ENCODE measurements at regions not wholly inside any gene's neighbourhood (a gene's known extent, or its start where the extent isn't known, plus 50 kb on each side); places are given as distances from the start of the nearest gene placed in this dataset.

GRCh38 chr2:144995482-144995881 lies 475.6 kb upstream of the ZEB2 start:
- TF ChIP-seq POLR2A (IDR thresholded peaks at IDR 0.05), result no peak
- TF ChIP-seq CTCF (IDR thresholded peaks at IDR 0.05), result no peak

Data from testis (tissue), 2 donors.